WTC11 (cell line): ENCODE measurements at regions not wholly inside any gene's neighbourhood (a gene's known extent, or its start where the extent isn't known, plus 50 kb on each side); places are given as distances from the start of the nearest gene placed in this dataset.

ENCODE experiments used
- ATAC-seq: fragments of 200-7000 bp; cut with Tn5 transposase; 2 replicates; pipeline ENCODE4 v1.10.0; 2021; ENCODE audit warnings: mild to moderate bottlenecking, moderate library complexity
- CTCF ChIA-PET: fragments of 300-600 bp; sonication (Branson Sonifier 250); formaldehyde crosslinking; loops from one replicate; lab custom pipeline; 2021; ENCODE audit warnings: antibody characterized with exemption; lab: Charles Lee
- POLR2A ChIA-PET: fragments of 350-600 bp; sonication (Branson Sonifier 250); formaldehyde crosslinking; loops from one replicate; lab custom pipeline; 2021; ENCODE audit warnings: antibody characterized with exemption; lab: Charles Lee
- DNase-seq: peaks from one replicate; pipeline ENCODE4 v3.0.0; 2021; ENCODE audit warnings: low spot score
- H3K27ac Mint-ChIP-seq: 2 replicates; pipeline ENCODE4 v1.8.0; 2021; ENCODE audit warnings: mixed read lengths
- H3K27me3 Mint-ChIP-seq: 2 replicates; pipeline ENCODE4 v1.8.0; 2021; ENCODE audit warnings: low read depth, mild to moderate bottlenecking, moderate library complexity, mixed read lengths
- H3K36me3 Mint-ChIP-seq: 2 replicates; pipeline ENCODE4 v1.8.0; 2021; ENCODE audit warnings: mixed read lengths
- H3K4me1 Mint-ChIP-seq: 2 replicates; pipeline ENCODE4 v1.8.0; 2022; ENCODE audit warnings: mixed read lengths
- H3K4me3 Mint-ChIP-seq: 2 replicates; pipeline ENCODE4 v1.8.0; 2021; ENCODE audit warnings: mild to moderate bottlenecking, moderate library complexity, mixed read lengths
- H3K9me3 Mint-ChIP-seq: 2 replicates; pipeline ENCODE4 v1.8.0; 2021; ENCODE audit warnings: mixed read lengths
- ARID4B ChIP-seq: sonication (generic); formaldehyde crosslinking; IDR thresholded peaks from 2 replicates; pipeline ENCODE4 v1.8.0; 2023; ENCODE audit warnings: missing genetic modification reagents, mild to moderate bottlenecking, borderline replicate concordance
- CREB1 ChIP-seq: sonication (generic); formaldehyde crosslinking; IDR thresholded peaks from 2 replicates; pipeline ENCODE4 v1.8.0; 2023; ENCODE audit warnings: mild to moderate bottlenecking, missing genetic modification reagents
- CREM ChIP-seq: sonication (generic); formaldehyde crosslinking; IDR thresholded peaks from 2 replicates; pipeline ENCODE4 v1.8.1; 2022; ENCODE audit warnings: mild to moderate bottlenecking, missing genetic modification reagents, moderate library complexity
- EMX1 ChIP-seq: fragments of 250-450 bp; sonication (Bioruptor Pico); IDR thresholded peaks from 2 replicates; pipeline ENCODE4 v1.8.0; 2021; ENCODE audit warnings: mild to moderate bottlenecking
- GTF2I ChIP-seq: fragments of 250-450 bp; sonication (Bioruptor Pico); conservative IDR thresholded peaks from 2 replicates; pipeline ENCODE4 v1.4.0; 2021; ENCODE audit warnings: mild to moderate bottlenecking
- JAZF1 ChIP-seq: fragments of 250-450 bp; sonication (Bioruptor Pico); IDR thresholded peaks from 2 replicates; pipeline ENCODE4 v1.9.0; 2021; ENCODE audit warnings: moderate library complexity, mild to moderate bottlenecking, inconsistent platforms
- MYBL2 ChIP-seq: sonication (generic); formaldehyde crosslinking; IDR thresholded peaks from 2 replicates; pipeline ENCODE4 v1.8.1; 2023; ENCODE audit warnings: mild to moderate bottlenecking, moderate library complexity, missing genetic modification reagents
- PRRX2 ChIP-seq: fragments of 250-450 bp; sonication (Bioruptor Pico); IDR thresholded peaks from 2 replicates; pipeline ENCODE4 v1.8.0; 2021; ENCODE audit warnings: mild to moderate bottlenecking
- RORB ChIP-seq: fragments of 250-450 bp; sonication (Bioruptor Pico); IDR thresholded peaks from 2 replicates; pipeline ENCODE4 v1.9.0; 2021; ENCODE audit warnings: mild to moderate bottlenecking
- SMAD3 ChIP-seq: sonication (generic); formaldehyde crosslinking; IDR thresholded peaks from 2 replicates; pipeline ENCODE4 v1.8.0; 2022; ENCODE audit warnings: missing genetic modification reagents, mild to moderate bottlenecking, borderline replicate concordance
- SP1 ChIP-seq: sonication (generic); formaldehyde crosslinking; conservative IDR thresholded peaks from 2 replicates; pipeline ENCODE4 v1.8.1; 2022; ENCODE audit warnings: missing genetic modification reagents
- TCF7 ChIP-seq: sonication (generic); formaldehyde crosslinking; IDR thresholded peaks from 2 replicates; pipeline ENCODE4 v1.8.0; 2022; ENCODE audit warnings: mild to moderate bottlenecking, low read depth, missing genetic modification reagents, moderate library complexity
- ZNF219 ChIP-seq: sonication (generic); formaldehyde crosslinking; IDR thresholded peaks from 2 replicates; pipeline ENCODE4 v1.8.0; 2023; ENCODE audit warnings: missing genetic modification reagents, mild to moderate bottlenecking, borderline replicate concordance
- ZNF416 ChIP-seq: fragments of 250-450 bp; sonication (Bioruptor Pico); IDR thresholded peaks from 2 replicates; pipeline ENCODE4 v1.9.0; 2021; ENCODE audit warnings: mild to moderate bottlenecking, inconsistent platforms
- ZNF671 ChIP-seq: fragments of 250-450 bp; sonication (Bioruptor Pico); IDR thresholded peaks from 2 replicates; pipeline ENCODE4 v1.8.0; 2021; ENCODE audit warnings: mild to moderate bottlenecking
- TF ChIP-seq, protein P1 (sequence below): fragments of 250-450 bp; sonication (Bioruptor Pico); IDR thresholded peaks from 2 replicates; pipeline ENCODE4 v1.9.0; 2021; ENCODE audit warnings: mild to moderate bottlenecking, borderline replicate concordance
- TF ChIP-seq, protein P2 (sequence below): fragments of 250-450 bp; sonication (Bioruptor Pico); IDR thresholded peaks from 2 replicates; pipeline ENCODE4 v1.8.0; 2021; ENCODE audit warnings: mild to moderate bottlenecking
- TF ChIP-seq, protein P3 (sequence below): sonication (generic); formaldehyde crosslinking; IDR thresholded peaks from 2 replicates; pipeline ENCODE4 v1.8.0; 2023; ENCODE audit warnings: mild to moderate bottlenecking, missing genetic modification reagents
- TF ChIP-seq, protein P4 (sequence below): sonication (generic); formaldehyde crosslinking; IDR thresholded peaks from 2 replicates; pipeline ENCODE4 v1.8.1; 2023; ENCODE audit warnings: mild to moderate bottlenecking, missing genetic modification reagents, borderline replicate concordance
- TF ChIP-seq, protein P5 (sequence below): sonication (generic); formaldehyde crosslinking; IDR thresholded peaks from 2 replicates; pipeline ENCODE4 v1.8.0; 2023; ENCODE audit warnings: missing genetic modification reagents

DNA sequence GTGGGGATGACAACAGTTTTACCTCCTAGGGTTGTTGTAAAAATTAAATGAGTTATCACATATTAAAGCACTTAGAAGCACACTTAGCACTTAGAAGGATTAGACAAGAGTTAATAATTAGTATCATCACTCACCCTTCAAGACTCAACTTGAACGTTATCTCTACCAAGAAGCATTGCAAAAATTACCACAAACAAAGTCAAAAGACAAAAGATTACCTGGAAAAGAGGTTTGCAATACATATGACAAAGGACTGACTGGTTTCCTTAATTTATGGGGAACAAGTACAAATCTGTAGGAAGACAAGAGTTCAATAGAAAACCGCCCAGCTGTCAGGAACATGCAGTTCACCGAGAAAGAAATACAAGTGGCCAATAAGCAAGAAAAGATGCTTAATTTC lies 93.3 kb upstream of the ATP1A1 start (continued):
- no peak for TF ChIP-seq ZNF219 (CRISPR knock-in tag)
- no peak for TF ChIP-seq MYBL2 (CRISPR knock-in tag)
- TF ChIP-seq CREB1, result no peak
- no peak for TF ChIP-seq EMX1 (CRISPR knock-in tag)
- no peak for TF ChIP-seq ARID4B (CRISPR knock-in tag)
- no peak for TF ChIP-seq SMAD3 (CRISPR knock-in tag)
- TF ChIP-seq, protein P1, sequence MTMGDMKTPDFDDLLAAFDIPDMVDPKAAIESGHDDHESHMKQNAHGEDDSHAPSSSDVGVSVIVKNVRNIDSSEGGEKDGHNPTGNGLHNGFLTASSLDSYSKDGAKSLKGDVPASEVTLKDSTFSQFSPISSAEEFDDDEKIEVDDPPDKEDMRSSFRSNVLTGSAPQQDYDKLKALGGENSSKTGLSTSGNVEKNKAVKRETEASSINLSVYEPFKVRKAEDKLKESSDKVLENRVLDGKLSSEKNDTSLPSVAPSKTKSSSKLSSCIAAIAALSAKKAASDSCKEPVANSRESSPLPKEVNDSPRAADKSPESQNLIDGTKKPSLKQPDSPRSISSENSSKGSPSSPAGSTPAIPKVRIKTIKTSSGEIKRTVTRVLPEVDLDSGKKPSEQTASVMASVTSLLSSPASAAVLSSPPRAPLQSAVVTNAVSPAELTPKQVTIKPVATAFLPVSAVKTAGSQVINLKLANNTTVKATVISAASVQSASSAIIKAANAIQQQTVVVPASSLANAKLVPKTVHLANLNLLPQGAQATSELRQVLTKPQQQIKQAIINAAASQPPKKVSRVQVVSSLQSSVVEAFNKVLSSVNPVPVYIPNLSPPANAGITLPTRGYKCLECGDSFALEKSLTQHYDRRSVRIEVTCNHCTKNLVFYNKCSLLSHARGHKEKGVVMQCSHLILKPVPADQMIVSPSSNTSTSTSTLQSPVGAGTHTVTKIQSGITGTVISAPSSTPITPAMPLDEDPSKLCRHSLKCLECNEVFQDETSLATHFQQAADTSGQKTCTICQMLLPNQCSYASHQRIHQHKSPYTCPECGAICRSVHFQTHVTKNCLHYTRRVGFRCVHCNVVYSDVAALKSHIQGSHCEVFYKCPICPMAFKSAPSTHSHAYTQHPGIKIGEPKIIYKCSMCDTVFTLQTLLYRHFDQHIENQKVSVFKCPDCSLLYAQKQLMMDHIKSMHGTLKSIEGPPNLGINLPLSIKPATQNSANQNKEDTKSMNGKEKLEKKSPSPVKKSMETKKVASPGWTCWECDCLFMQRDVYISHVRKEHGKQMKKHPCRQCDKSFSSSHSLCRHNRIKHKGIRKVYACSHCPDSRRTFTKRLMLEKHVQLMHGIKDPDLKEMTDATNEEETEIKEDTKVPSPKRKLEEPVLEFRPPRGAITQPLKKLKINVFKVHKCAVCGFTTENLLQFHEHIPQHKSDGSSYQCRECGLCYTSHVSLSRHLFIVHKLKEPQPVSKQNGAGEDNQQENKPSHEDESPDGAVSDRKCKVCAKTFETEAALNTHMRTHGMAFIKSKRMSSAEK, result no peak
- no peak for TF ChIP-seq GTF2I (CRISPR knock-in tag)

DNA sequence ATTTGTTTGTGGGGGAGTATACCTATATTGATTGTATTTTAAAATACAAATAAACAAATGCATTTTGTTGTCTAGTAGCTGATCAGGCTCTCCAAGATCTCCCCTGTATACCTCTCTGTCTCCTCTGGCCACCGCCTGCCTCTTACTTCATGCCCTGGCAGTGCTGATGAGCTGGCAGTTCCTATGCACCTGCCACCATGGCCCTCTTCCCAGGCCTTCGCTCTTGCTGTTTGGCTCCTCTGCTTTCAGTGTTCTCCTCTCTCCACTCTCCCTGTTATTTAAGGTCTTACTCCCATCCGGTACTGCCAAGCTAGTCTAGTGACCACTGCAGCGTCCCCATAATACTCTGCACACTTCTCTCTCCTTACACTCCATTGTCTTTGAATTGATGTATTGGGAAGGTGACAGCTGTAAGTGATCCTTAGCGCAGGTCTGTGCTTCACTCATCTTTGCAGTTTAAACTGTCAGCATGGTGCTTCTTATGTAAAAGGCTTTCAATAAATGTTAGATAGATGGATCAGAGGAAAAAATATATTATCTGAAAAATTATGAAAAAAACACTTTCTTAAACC lies 88.1 kb upstream of the ATP1A1 start:
- Mint-ChIP-seq H3K36me3 (no peaks in the 10 kb centered on the region), H3K27ac (no peak overlapping the region), H3K4me1 (no peaks in the 10 kb centered on the region), H3K4me3 (no peak overlapping the region), H3K27me3 (no peaks in the 10 kb centered on the region), H3K9me3 (peaks cover 7% of the 10 kb centered on the region)
- DNase-seq (no peak), ATAC-seq (no peak)
- CTCF ChIA-PET, result interaction anchor here (0.6 to 1.3 kb wide), 2 partner anchors 214 to 1321 kb away, joined by 3 read pairs; partner anchors contain the start of gene TENT5C
- POLR2A ChIA-PET, result no interaction called here
- TF ChIP-seq, protein P2, sequence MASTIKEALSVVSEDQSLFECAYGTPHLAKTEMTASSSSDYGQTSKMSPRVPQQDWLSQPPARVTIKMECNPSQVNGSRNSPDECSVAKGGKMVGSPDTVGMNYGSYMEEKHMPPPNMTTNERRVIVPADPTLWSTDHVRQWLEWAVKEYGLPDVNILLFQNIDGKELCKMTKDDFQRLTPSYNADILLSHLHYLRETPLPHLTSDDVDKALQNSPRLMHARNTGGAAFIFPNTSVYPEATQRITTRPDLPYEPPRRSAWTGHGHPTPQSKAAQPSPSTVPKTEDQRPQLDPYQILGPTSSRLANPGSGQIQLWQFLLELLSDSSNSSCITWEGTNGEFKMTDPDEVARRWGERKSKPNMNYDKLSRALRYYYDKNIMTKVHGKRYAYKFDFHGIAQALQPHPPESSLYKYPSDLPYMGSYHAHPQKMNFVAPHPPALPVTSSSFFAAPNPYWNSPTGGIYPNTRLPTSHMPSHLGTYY (CRISPR knock-in tag), result no peak
- TF ChIP-seq, protein P3, sequence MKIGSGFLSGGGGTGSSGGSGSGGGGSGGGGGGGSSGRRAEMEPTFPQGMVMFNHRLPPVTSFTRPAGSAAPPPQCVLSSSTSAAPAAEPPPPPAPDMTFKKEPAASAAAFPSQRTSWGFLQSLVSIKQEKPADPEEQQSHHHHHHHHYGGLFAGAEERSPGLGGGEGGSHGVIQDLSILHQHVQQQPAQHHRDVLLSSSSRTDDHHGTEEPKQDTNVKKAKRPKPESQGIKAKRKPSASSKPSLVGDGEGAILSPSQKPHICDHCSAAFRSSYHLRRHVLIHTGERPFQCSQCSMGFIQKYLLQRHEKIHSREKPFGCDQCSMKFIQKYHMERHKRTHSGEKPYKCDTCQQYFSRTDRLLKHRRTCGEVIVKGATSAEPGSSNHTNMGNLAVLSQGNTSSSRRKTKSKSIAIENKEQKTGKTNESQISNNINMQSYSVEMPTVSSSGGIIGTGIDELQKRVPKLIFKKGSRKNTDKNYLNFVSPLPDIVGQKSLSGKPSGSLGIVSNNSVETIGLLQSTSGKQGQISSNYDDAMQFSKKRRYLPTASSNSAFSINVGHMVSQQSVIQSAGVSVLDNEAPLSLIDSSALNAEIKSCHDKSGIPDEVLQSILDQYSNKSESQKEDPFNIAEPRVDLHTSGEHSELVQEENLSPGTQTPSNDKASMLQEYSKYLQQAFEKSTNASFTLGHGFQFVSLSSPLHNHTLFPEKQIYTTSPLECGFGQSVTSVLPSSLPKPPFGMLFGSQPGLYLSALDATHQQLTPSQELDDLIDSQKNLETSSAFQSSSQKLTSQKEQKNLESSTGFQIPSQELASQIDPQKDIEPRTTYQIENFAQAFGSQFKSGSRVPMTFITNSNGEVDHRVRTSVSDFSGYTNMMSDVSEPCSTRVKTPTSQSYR (CRISPR knock-in tag), result no peak
- TF ChIP-seq ZNF671 (no peak), CREM (CRISPR knock-in tag) (no peak), TCF7 (no peak), PRRX2 (CRISPR knock-in tag) (no peak), RORB (CRISPR knock-in tag) (no peak), ZNF416 (no peak), SP1 (CRISPR knock-in tag) (no peak), JAZF1 (no peak)
- TF ChIP-seq, protein P4, sequence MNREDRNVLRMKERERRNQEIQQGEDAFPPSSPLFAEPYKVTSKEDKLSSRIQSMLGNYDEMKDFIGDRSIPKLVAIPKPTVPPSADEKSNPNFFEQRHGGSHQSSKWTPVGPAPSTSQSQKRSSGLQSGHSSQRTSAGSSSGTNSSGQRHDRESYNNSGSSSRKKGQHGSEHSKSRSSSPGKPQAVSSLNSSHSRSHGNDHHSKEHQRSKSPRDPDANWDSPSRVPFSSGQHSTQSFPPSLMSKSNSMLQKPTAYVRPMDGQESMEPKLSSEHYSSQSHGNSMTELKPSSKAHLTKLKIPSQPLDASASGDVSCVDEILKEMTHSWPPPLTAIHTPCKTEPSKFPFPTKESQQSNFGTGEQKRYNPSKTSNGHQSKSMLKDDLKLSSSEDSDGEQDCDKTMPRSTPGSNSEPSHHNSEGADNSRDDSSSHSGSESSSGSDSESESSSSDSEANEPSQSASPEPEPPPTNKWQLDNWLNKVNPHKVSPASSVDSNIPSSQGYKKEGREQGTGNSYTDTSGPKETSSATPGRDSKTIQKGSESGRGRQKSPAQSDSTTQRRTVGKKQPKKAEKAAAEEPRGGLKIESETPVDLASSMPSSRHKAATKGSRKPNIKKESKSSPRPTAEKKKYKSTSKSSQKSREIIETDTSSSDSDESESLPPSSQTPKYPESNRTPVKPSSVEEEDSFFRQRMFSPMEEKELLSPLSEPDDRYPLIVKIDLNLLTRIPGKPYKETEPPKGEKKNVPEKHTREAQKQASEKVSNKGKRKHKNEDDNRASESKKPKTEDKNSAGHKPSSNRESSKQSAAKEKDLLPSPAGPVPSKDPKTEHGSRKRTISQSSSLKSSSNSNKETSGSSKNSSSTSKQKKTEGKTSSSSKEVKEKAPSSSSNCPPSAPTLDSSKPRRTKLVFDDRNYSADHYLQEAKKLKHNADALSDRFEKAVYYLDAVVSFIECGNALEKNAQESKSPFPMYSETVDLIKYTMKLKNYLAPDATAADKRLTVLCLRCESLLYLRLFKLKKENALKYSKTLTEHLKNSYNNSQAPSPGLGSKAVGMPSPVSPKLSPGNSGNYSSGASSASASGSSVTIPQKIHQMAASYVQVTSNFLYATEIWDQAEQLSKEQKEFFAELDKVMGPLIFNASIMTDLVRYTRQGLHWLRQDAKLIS (CRISPR knock-in tag), result no peak
- TF ChIP-seq, protein P5, sequence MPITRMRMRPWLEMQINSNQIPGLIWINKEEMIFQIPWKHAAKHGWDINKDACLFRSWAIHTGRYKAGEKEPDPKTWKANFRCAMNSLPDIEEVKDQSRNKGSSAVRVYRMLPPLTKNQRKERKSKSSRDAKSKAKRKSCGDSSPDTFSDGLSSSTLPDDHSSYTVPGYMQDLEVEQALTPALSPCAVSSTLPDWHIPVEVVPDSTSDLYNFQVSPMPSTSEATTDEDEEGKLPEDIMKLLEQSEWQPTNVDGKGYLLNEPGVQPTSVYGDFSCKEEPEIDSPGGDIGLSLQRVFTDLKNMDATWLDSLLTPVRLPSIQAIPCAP, result no peak
